Tibial nerve (tissue), 3 donors: ENCODE measurements at regions not wholly inside any gene's neighbourhood (a gene's known extent, or its start where the extent isn't known, plus 50 kb on each side); places are given as distances from the start of the nearest gene placed in this dataset.

Experiments used
- CTCF ChIP-seq, 5 experiments: fragments of 200-600 bp in 3 of 5; fragments of 450-650 bp in 2 of 5; sonication (generic) in 3 of 5; IDR thresholded peaks; one replicate each; pipeline ENCODE4 v1.5.1; 2016 to 2019; ENCODE audit warnings: antibody characterized with exemption in 5 of 5, mild to moderate bottlenecking in 3 of 5, moderate library complexity in 2 of 5
- POLR2A ChIP-seq, 2 donors: fragments of 450-650 bp; IDR thresholded peaks; one replicate each; pipeline ENCODE4 v1.6.1; 2017; ENCODE audit warnings: antibody characterized with exemption in 2 of 2, mild to moderate bottlenecking in 2 of 2, moderate library complexity in 2 of 2

GRCh38 chr3:82643948-82644347 is 882.5 kb upstream of the GBE1 start:
- TF ChIP-seq CTCF (IDR thresholded peaks at IDR 0.05) (no peak), POLR2A (IDR thresholded peaks at IDR 0.05) (no peak)
